Parathyroid adenoma (tissue), 2 donors: ENCODE measurements at regions not wholly inside any gene's neighbourhood (a gene's known extent, or its start where the extent isn't known, plus 50 kb on each side); places are given as distances from the start of the nearest gene placed in this dataset.

Source experiments
- H2AFZ ChIP-seq: fragments of 300-600 bp; sonication (generic); one replicate; pipeline ENCODE4 v1.7.0; 2017; ENCODE audit warnings: antibody characterized with exemption, mild to moderate bottlenecking
- H3K27ac ChIP-seq: fragments of 300-600 bp; sonication (generic); one replicate; pipeline ENCODE4 v1.7.0; 2017
- H3K27me3 ChIP-seq: fragments of 300-600 bp; sonication (generic); one replicate; pipeline ENCODE4 v1.7.0; 2017; ENCODE audit warnings: low read length; ENCODE audit not compliant: control insufficient read depth, insufficient read depth
- H3K36me3 ChIP-seq: fragments of 300-600 bp; sonication (generic); one replicate; pipeline ENCODE4 v1.7.0; 2017; ENCODE audit warnings: low read length; ENCODE audit not compliant: control insufficient read depth, insufficient read depth
- H3K4me1 ChIP-seq: fragments of 300-600 bp; sonication (generic); one replicate; pipeline ENCODE4 v1.7.0; 2017; ENCODE audit warnings: control low read depth
- H3K4me2 ChIP-seq: fragments of 300-600 bp; sonication (generic); one replicate; pipeline ENCODE4 v1.7.0; 2017; ENCODE audit warnings: low read length
- H3K4me3 ChIP-seq: fragments of 300-600 bp; sonication (generic); one replicate; pipeline ENCODE4 v1.7.0; 2017; ENCODE audit warnings: low read depth, low read length
- H3K79me2 ChIP-seq: fragments of 300-600 bp; sonication (generic); one replicate; pipeline ENCODE4 v1.7.0; 2017; ENCODE audit warnings: control low read depth
- H3K9ac ChIP-seq: fragments of 300-600 bp; sonication (generic); one replicate; pipeline ENCODE4 v1.7.0; 2017; ENCODE audit warnings: mild to moderate bottlenecking
- H3K9me3 ChIP-seq: fragments of 300-600 bp; sonication (generic); one replicate; pipeline ENCODE4 v1.7.0; 2017; ENCODE audit warnings: low read length; ENCODE audit not compliant: control insufficient read depth
- TF ChIP-seq, protein P1 (sequence below): fragments of 300-600 bp; sonication (generic); IDR thresholded peaks from one replicate; pipeline ENCODE4 v1.7.0; 2017; ENCODE audit warnings: antibody characterized with exemption, mild to moderate bottlenecking
- donor health status: primary hyperparathyroidism.

DNA sequence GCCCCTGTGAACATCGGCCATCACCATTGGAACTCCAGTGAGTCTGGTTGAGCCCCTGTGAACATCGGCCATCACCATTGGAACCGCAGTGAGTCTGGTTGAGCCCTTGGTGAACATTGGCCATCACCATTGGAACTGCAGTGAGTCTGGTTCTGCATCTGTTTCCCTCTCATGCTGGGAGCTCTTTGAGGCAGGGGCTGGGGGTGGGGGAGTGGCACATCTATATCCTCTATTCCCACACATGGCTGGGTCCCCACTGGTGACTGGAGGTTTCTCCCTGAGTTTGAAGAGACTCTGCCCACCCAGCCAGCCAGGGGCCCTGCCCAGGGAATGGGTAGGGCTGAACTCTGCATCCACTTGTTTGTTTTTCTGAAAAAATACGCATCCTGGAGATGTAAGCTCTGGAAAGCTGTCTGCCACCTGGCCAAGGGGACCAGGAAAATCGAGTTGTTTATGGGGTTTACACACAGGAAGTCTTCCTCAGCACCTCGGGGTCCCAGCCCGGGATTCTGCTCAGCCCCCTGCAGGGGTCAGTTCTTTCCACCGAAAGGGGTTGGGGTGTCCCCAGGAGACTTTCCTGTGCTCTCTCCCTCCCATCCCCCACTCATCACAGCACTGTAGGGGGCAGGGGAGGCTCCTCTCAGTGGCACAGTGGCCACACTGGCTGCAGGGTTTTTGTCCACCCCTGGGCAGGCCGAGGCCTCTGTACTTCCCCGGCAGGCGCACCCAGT lies 170.5 kb upstream of the GSC start:
- Histone ChIP-seq H3K27ac (no peak overlapping the region), H3K9me3 (no peaks in the 10 kb centered on the region), H3K4me2 (no peak overlapping the region), H3K79me2 (no peaks in the 10 kb centered on the region), H3K4me3 (no peak overlapping the region), H2AFZ (no peak overlapping the region), H3K27me3 (no peaks in the 10 kb centered on the region), H3K9ac (no peak overlapping the region), H3K36me3 (no peaks in the 10 kb centered on the region), H3K4me1 (no peaks in the 10 kb centered on the region)
- TF ChIP-seq, protein P1, sequence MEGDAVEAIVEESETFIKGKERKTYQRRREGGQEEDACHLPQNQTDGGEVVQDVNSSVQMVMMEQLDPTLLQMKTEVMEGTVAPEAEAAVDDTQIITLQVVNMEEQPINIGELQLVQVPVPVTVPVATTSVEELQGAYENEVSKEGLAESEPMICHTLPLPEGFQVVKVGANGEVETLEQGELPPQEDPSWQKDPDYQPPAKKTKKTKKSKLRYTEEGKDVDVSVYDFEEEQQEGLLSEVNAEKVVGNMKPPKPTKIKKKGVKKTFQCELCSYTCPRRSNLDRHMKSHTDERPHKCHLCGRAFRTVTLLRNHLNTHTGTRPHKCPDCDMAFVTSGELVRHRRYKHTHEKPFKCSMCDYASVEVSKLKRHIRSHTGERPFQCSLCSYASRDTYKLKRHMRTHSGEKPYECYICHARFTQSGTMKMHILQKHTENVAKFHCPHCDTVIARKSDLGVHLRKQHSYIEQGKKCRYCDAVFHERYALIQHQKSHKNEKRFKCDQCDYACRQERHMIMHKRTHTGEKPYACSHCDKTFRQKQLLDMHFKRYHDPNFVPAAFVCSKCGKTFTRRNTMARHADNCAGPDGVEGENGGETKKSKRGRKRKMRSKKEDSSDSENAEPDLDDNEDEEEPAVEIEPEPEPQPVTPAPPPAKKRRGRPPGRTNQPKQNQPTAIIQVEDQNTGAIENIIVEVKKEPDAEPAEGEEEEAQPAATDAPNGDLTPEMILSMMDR = no peak

DNA sequence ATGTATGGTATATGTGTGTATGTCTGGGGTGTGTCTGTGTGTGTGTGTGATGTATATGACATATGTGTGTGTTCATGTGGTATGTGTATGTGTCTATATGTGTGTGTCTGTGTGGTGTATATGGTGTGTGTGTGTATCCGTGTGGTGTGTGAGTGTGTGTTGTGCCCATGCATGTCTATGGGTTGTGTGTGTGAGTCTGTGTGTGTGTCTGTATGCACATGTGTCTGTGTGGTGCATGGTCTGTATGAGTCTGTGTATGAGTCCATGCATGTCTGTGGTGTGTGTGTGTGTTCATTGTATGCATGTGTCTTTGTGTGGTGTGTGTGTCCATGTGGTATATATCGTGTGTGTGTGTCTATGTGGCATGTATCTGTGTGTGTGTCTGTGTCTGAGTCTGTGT lies 168.1 kb upstream of the GSC start:
- Histone ChIP-seq H3K79me2 (no peaks in the 10 kb centered on the region), H3K36me3 (no peaks in the 10 kb centered on the region), H3K4me3 (no peak overlapping the region), H3K4me2 (no peak overlapping the region), H3K4me1 (no peaks in the 10 kb centered on the region), H3K9me3 (no peaks in the 10 kb centered on the region), H2AFZ (no peak overlapping the region), H3K27me3 (no peaks in the 10 kb centered on the region), H3K27ac (no peak overlapping the region), H3K9ac (no peak overlapping the region)
- TF ChIP-seq, protein P1 = no peak

DNA sequence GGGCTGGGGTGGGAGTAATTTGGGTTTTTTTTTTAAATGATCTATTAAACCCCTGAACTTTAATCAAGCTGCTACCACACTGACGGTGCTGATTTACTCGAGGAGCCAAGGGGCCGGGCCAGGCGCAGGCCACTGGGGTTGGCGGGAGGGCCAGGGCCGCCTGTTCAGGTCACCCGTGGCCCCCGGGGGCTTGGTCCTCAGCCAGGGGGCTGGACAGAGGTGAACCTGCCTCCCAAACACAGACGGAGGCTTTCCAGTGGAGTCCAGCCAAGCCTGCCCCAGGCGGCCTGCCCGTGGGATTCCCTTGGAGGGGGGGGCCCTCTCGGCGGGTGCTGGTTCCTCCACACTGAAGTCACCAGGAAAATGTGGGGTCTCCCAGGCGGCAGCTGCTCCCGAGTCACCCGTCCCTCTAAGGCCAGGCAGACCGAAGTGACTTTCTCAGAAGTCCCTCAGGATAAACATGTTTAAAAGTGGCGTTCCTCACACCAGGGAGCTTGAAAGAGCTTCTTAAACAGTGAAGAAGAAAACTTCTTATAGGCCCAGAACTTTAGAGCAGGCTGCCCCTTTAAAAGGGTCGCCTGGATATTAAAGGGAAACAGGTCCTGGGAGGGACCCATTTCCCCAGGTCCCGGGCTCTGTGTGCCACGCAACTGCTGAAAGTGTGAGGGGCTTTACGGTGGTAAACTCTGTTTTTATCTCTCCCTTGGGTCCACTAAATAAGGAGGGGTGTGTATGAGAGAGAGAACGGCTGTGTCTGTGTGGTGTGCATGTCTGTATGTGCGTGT lies 167.2 kb upstream of the GSC start:
- H3K4me2 ChIP-seq = no peak overlapping the region
- H3K4me3 ChIP-seq = no peak overlapping the region
- no peaks in the 10 kb centered on the region for H3K9me3 ChIP-seq
- no peaks in the 10 kb centered on the region for H3K4me1 ChIP-seq
- no peak overlapping the region for H3K27ac ChIP-seq
- H3K79me2 ChIP-seq = no peaks in the 10 kb centered on the region
- TF ChIP-seq, protein P1 = no peak
- H3K36me3 ChIP-seq = no peaks in the 10 kb centered on the region
- H3K27me3 ChIP-seq = no peaks in the 10 kb centered on the region
- no peak overlapping the region for H3K9ac ChIP-seq
- H2AFZ ChIP-seq = no peak overlapping the region

DNA sequence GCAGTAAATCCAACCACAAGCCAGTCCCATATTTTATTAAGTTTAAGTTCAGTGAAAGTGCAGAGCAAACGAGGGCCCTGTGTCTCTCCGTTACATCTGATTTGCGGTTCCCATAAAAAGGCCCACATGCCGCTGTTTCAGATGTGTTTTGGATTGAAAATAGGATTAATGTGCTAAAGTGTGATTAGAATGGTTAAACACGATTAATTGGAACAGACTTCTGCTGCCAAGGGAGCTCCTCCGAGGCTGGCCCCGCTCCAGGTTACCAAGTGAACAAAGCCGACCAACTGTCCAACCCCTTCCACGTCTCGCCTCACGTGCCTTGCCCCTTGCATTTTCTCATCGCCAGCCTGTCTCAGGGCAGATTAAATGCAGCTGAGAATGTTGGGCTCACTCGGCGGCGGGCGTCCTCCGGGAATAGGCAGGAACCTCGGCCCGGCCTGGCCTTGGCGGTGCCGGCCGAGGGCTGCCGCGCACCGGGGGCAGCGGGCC lies 166.5 kb upstream of the GSC start:
- no peaks in the 10 kb centered on the region for H3K79me2 ChIP-seq
- TF ChIP-seq, protein P1 = no peak
- no peaks in the 10 kb centered on the region for H3K36me3 ChIP-seq
- H3K4me2 ChIP-seq = no peak overlapping the region
- no peaks in the 10 kb centered on the region for H3K4me1 ChIP-seq
- no peak overlapping the region for H3K9ac ChIP-seq
- no peak overlapping the region for H3K4me3 ChIP-seq
- H2AFZ ChIP-seq = no peak overlapping the region
- no peak overlapping the region for H3K27ac ChIP-seq
- H3K27me3 ChIP-seq = no peaks in the 10 kb centered on the region
- no peaks in the 10 kb centered on the region for H3K9me3 ChIP-seq
